Neural crest cell (in vitro differentiated cells): ENCODE measurements at regions not wholly inside any gene's neighbourhood (a gene's known extent, or its start where the extent isn't known, plus 50 kb on each side); places are given as distances from the start of the nearest gene placed in this dataset.

Source experiments
- DNase-seq: peaks from one replicate; pipeline ENCODE4 v3.0.0; 2021; ENCODE audit warnings: low read depth, mixed read lengths, low spot score
- H3K27ac Mint-ChIP-seq: one replicate; pipeline ENCODE4 v1.8.0; 2021; ENCODE audit warnings: mild to moderate bottlenecking, mixed read lengths; ENCODE audit not compliant: unreplicated experiment
- H3K27me3 Mint-ChIP-seq: 2 replicates; pipeline ENCODE4 v1.8.0; 2021; ENCODE audit warnings: low read depth, mild to moderate bottlenecking, mixed read lengths
- H3K36me3 Mint-ChIP-seq: 2 replicates; pipeline ENCODE4 v1.8.0; 2021; ENCODE audit warnings: low read depth, mild to moderate bottlenecking, mixed read lengths
- H3K4me1 Mint-ChIP-seq: 2 replicates; pipeline ENCODE4 v1.8.0; 2021; ENCODE audit warnings: mixed read lengths
- H3K4me3 Mint-ChIP-seq: one replicate; pipeline ENCODE4 v1.8.0; 2021; ENCODE audit warnings: mild to moderate bottlenecking, mixed read lengths
- H3K9me3 Mint-ChIP-seq: 2 replicates; pipeline ENCODE4 v1.8.0; 2021; ENCODE audit warnings: mixed read lengths
- CTCF ChIP-seq: fragments of 200-600 bp; sonication (generic); conservative IDR thresholded peaks from 2 replicates; pipeline ENCODE4 v1.5.0; 2021; ENCODE audit warnings: antibody characterized with exemption, mild to moderate bottlenecking

- Mint-ChIP-seq H3K27me3 (no peaks in the 10 kb centered on the region), H3K4me1 (no peaks in the 10 kb centered on the region), H3K9me3 (no peaks in the 10 kb centered on the region), H3K36me3 (no peaks in the 10 kb centered on the region), H3K27ac (no peak overlapping the region), H3K4me3 (no peak overlapping the region)
- DNase-seq: no peak
- TF ChIP-seq CTCF: no peak
Observed at GRCh38 chr6:94350833-94351232, 931.5 kb upstream of the EPHA7 start.

GRCh38 chr6:94349227-94349626 is 929.9 kb upstream of the EPHA7 start:
- Mint-ChIP-seq H3K27me3 (no peaks in the 10 kb centered on the region), H3K4me1 (no peaks in the 10 kb centered on the region), H3K36me3 (no peaks in the 10 kb centered on the region), H3K27ac (no peak overlapping the region), H3K4me3 (no peak overlapping the region), H3K9me3 (no peaks in the 10 kb centered on the region)
- no peak for TF ChIP-seq CTCF
- no peak for DNase-seq

GRCh38 chr6:94344866-94345265 is 925.5 kb upstream of the EPHA7 start:
- Mint-ChIP-seq H3K27ac (no peak overlapping the region), H3K4me3 (no peak overlapping the region), H3K36me3 (peaks cover 2% of the 10 kb centered on the region), H3K4me1 (no peaks in the 10 kb centered on the region), H3K27me3 (no peaks in the 10 kb centered on the region), H3K9me3 (peaks cover 3% of the 10 kb centered on the region)
- TF ChIP-seq CTCF: no peak
- DNase-seq: no peak

- Mint-ChIP-seq H3K4me1 (no peaks in the 10 kb centered on the region), H3K9me3 (peaks cover 3% of the 10 kb centered on the region), H3K36me3 (peaks cover 2% of the 10 kb centered on the region), H3K27ac (no peak overlapping the region), H3K27me3 (no peaks in the 10 kb centered on the region), H3K4me3 (no peak overlapping the region)
- no peak for DNase-seq
- TF ChIP-seq CTCF: no peak
Observed at GRCh38 chr6:94341173-94341572, 921.8 kb upstream of the EPHA7 start.

- no peak for DNase-seq
- Mint-ChIP-seq H3K9me3 (peaks cover 2% of the 10 kb centered on the region), H3K4me3 (no peak overlapping the region), H3K4me1 (no peaks in the 10 kb centered on the region), H3K27ac (no peak overlapping the region), H3K36me3 (no peaks in the 10 kb centered on the region), H3K27me3 (no peaks in the 10 kb centered on the region)
- TF ChIP-seq CTCF: no peak
Observed at GRCh38 chr6:94323853-94324252, 904.5 kb upstream of the EPHA7 start.
